ENCODE measurements at regions not wholly inside any gene's neighbourhood (a gene's known extent, or its start where the extent isn't known, plus 50 kb on each side); places are given as distances from the start of the nearest gene placed in this dataset.

DNA sequence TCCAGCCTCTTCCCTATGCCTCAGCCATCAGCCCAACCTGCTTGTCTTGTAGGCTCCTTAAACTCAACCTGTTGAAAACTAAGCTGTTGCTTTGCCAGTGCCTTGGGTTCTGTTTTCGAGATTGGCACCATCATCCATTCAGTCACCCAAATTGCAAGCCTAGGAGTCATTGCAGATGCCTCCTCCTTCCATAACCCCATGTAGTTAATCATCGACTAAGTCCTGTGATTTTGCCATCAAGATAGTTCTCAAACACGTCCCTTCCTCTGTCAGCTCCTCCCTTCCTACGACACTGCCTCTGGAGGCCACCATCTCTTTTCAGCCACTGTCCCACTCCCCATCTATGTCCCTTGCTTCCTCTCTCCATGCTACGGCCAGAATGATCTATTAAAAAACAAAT, 168.1 kb downstream of the RAB11FIP2 start:
- TF ChIP-seq, protein P1, sequence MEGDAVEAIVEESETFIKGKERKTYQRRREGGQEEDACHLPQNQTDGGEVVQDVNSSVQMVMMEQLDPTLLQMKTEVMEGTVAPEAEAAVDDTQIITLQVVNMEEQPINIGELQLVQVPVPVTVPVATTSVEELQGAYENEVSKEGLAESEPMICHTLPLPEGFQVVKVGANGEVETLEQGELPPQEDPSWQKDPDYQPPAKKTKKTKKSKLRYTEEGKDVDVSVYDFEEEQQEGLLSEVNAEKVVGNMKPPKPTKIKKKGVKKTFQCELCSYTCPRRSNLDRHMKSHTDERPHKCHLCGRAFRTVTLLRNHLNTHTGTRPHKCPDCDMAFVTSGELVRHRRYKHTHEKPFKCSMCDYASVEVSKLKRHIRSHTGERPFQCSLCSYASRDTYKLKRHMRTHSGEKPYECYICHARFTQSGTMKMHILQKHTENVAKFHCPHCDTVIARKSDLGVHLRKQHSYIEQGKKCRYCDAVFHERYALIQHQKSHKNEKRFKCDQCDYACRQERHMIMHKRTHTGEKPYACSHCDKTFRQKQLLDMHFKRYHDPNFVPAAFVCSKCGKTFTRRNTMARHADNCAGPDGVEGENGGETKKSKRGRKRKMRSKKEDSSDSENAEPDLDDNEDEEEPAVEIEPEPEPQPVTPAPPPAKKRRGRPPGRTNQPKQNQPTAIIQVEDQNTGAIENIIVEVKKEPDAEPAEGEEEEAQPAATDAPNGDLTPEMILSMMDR (IDR thresholded peaks at IDR 0.05): no peak
- no peak for TF ChIP-seq POLR2A (IDR thresholded peaks at IDR 0.05)
